ENCODE measurements at regions not wholly inside any gene's neighbourhood (a gene's known extent, or its start where the extent isn't known, plus 50 kb on each side); places are given as distances from the start of the nearest gene placed in this dataset.
A peak's percentile ranks its signal among the peaks of the same experiment; 100 is the strongest.

GRCh38 chr1:188557053-188557452 lies 1728.3 kb downstream of the PLA2G4A start:
- no peak overlapping the region for H3K27ac ChIP-seq
- no peak for TF ChIP-seq ZFX (IDR thresholded peaks at IDR 0.05; ENCODE audit: borderline replicate concordance)
- TF ChIP-seq CTCF (IDR thresholded peaks at IDR 0.05) = no peak

- no peak overlapping the region for H3K27ac ChIP-seq
- TF ChIP-seq ZFX (IDR thresholded peaks at IDR 0.05; ENCODE audit: borderline replicate concordance) (no peak), CTCF (IDR thresholded peaks at IDR 0.05) (no peak)
Measured at GRCh38 chr1:188582911-188583532, 1754.3 kb downstream of the PLA2G4A start.

- H3K27ac ChIP-seq = no peak overlapping the region
- TF ChIP-seq ZFX (IDR thresholded peaks at IDR 0.05; ENCODE audit: borderline replicate concordance) (no peak), CTCF (IDR thresholded peaks at IDR 0.05) (no peak)
Measured at GRCh38 chr1:188584119-188584518, 1755.4 kb downstream of the PLA2G4A start.

GRCh38 chr1:188590641-188591040 lies 1761.9 kb downstream of the PLA2G4A start:
- H3K27ac ChIP-seq = no peak overlapping the region
- TF ChIP-seq CTCF (IDR thresholded peaks at IDR 0.05) = no peak

- no peak overlapping the region for H3K27ac ChIP-seq
- peak; percentile 49 for TF ChIP-seq CTCF (IDR thresholded peaks at IDR 0.05)
- no peak for TF ChIP-seq ZFX (IDR thresholded peaks at IDR 0.05; ENCODE audit: borderline replicate concordance)
Measured at GRCh38 chr1:188594542-188595235, 1765.9 kb downstream of the PLA2G4A start.

- no peak for TF ChIP-seq ZFX (IDR thresholded peaks at IDR 0.05; ENCODE audit: borderline replicate concordance)
- TF ChIP-seq CTCF (IDR thresholded peaks at IDR 0.05) = peak; percentile 17; the same call in 1 of the 2 replicates
- no peak overlapping the region for H3K27ac ChIP-seq
Measured at GRCh38 chr1:188599313-188599712, 1770.6 kb downstream of the PLA2G4A start.

- TF ChIP-seq CTCF (IDR thresholded peaks at IDR 0.05) (no peak), ZFX (IDR thresholded peaks at IDR 0.05; ENCODE audit: borderline replicate concordance) (no peak)
- H3K27ac ChIP-seq = no peak overlapping the region
Measured at GRCh38 chr1:188611432-188611831, 1782.7 kb downstream of the PLA2G4A start.

All from 22Rv1 (cell line).